ENCODE measurements at regions not wholly inside any gene's neighbourhood (a gene's known extent, or its start where the extent isn't known, plus 50 kb on each side); places are given as distances from the start of the nearest gene placed in this dataset.

- TF ChIP-seq, protein P1, sequence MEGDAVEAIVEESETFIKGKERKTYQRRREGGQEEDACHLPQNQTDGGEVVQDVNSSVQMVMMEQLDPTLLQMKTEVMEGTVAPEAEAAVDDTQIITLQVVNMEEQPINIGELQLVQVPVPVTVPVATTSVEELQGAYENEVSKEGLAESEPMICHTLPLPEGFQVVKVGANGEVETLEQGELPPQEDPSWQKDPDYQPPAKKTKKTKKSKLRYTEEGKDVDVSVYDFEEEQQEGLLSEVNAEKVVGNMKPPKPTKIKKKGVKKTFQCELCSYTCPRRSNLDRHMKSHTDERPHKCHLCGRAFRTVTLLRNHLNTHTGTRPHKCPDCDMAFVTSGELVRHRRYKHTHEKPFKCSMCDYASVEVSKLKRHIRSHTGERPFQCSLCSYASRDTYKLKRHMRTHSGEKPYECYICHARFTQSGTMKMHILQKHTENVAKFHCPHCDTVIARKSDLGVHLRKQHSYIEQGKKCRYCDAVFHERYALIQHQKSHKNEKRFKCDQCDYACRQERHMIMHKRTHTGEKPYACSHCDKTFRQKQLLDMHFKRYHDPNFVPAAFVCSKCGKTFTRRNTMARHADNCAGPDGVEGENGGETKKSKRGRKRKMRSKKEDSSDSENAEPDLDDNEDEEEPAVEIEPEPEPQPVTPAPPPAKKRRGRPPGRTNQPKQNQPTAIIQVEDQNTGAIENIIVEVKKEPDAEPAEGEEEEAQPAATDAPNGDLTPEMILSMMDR (IDR thresholded peaks at IDR 0.05) = no peak
- TF ChIP-seq POLR2A (IDR thresholded peaks at IDR 0.05) = no peak
Measured at GRCh38 chr16:8183176-8184099, 406.9 kb downstream of the TMEM114 start.
